ENCODE measurements at regions not wholly inside any gene's neighbourhood (a gene's known extent, or its start where the extent isn't known, plus 50 kb on each side); places are given as distances from the start of the nearest gene placed in this dataset.
"Not testable (repeated sequence)": the region's sequence is repeated elsewhere in the genome, so short reads cannot be mapped to it uniquely, and the experiment has no call there.

GRCh38 chr10:83786701-83787100, 352.6 kb upstream of the GHITM start:
- DNase-seq, result not testable (repeated sequence)

GRCh38 chr10:83801983-83802382, 337.3 kb upstream of the GHITM start:
- DNase-seq, result no peak

- no peak for DNase-seq
Observed at GRCh38 chr10:83806717-83807116, 332.6 kb upstream of the GHITM start.

- no peak for DNase-seq
Observed at GRCh38 chr10:83809001-83809400, 330.3 kb upstream of the GHITM start.

- no peak for DNase-seq
Observed at GRCh38 chr10:83816942-83817341, 322.4 kb upstream of the GHITM start.

- no peak for DNase-seq
Observed at GRCh38 chr10:83817797-83818196, 321.5 kb upstream of the GHITM start.

- DNase-seq, result no peak
Observed at GRCh38 chr10:83819609-83820008, 319.7 kb upstream of the GHITM start.

- no peak for DNase-seq
Observed at GRCh38 chr10:83820033-83820432, 319.3 kb upstream of the GHITM start.

- DNase-seq, result no peak
Observed at GRCh38 chr10:83824099-83824498, 315.2 kb upstream of the GHITM start.

GRCh38 chr10:83834096-83834495, 305.2 kb upstream of the GHITM start:
- DNase-seq, result no peak

- no peak for DNase-seq
Observed at GRCh38 chr10:83835945-83836745, 303.2 kb upstream of the GHITM start.

- no peak for DNase-seq
Observed at GRCh38 chr10:83848677-83849076, 290.6 kb upstream of the GHITM start.

- no peak for DNase-seq
Observed at GRCh38 chr10:83849150-83849549, 290.2 kb upstream of the GHITM start.

GRCh38 chr10:83852146-83852545, 287.2 kb upstream of the GHITM start:
- DNase-seq, result no peak

- DNase-seq, result no peak
Observed at GRCh38 chr10:83862723-83863122, 276.6 kb upstream of the GHITM start.

GRCh38 chr10:83863283-83863966, 275.9 kb upstream of the GHITM start:
- no peak for DNase-seq

- no peak for DNase-seq
Observed at GRCh38 chr10:83869898-83870297, 269.4 kb upstream of the GHITM start.

- peak; percentile 68 to 72 for DNase-seq
Observed at GRCh38 chr10:83871187-83872081, 267.9 kb upstream of the GHITM start.

- no peak for DNase-seq
Observed at GRCh38 chr10:83880252-83880791, 259.0 kb upstream of the GHITM start.

- no peak for DNase-seq
Observed at GRCh38 chr10:83881661-83882060, 257.6 kb upstream of the GHITM start.

- DNase-seq, result no peak
Observed at GRCh38 chr10:83886871-83887270, 252.4 kb upstream of the GHITM start.

GRCh38 chr10:83892737-83893136, 246.6 kb upstream of the GHITM start:
- no peak for DNase-seq

- no peak for DNase-seq
Observed at GRCh38 chr10:83896219-83896618, 243.1 kb upstream of the GHITM start.

Data from activated CD4-positive, alpha-beta T cell treated with anti-CD3 and anti-CD28 coated beads, Interleukin-2, amount 50 U/mL, for 48 hours (primary cell).